Peyer's patch (tissue), 4 donors: ENCODE measurements at regions not wholly inside any gene's neighbourhood (a gene's known extent, or its start where the extent isn't known, plus 50 kb on each side); places are given as distances from the start of the nearest gene placed in this dataset.

Experiments used
- POLR2A ChIP-seq, 2 donors: fragments of 450-650 bp; IDR thresholded peaks; one replicate each; pipeline ENCODE4 v1.5.1; 2017; ENCODE audit warnings: antibody characterized with exemption in 2 of 2, mild to moderate bottlenecking in 2 of 2, moderate library complexity in 2 of 2
- TF ChIP-seq, protein P1 (sequence below), 6 experiments: fragments of 450-650 bp in 4 of 6; fragments of 200-600 bp in 2 of 6; sonication (generic) in 1 of 6; IDR thresholded peaks; one replicate each; pipeline ENCODE4 v1.5.1; 2017 to 2019; ENCODE audit warnings: antibody characterized with exemption in 6 of 6, mild to moderate bottlenecking in 3 of 6, moderate library complexity in 1 of 6

DNA sequence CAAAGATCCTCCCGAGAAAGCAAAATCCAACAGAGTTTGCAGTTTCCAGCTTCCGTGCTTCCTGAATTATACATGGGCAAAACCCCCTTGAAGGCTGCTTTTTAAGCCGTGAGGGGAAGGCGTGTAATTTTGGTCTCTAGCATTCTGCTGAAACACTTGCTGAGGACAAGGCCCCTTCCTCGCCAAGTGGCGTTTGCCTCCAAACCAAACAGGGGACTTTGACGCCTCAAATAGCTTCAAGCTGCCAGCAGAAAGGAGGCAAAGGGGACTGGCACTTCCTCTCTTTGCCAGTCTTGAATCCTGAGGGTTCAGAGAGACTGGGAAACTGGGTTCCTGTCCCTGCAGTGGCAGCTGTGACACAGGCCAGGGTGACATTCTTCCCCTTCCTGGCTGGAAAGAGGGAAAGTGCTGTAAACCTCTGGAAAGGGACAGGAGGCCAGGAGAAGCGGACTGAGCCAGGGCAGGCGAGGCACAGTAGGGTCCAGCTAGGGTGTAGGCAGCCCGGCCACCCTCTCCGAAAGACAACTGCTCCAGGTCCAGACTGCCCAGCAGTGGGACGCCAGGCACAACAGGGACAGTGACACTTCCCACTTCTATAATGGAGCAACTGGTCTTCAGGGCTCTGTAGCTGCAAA lies 96.2 kb upstream of the MED13L start:
- TF ChIP-seq, protein P1, sequence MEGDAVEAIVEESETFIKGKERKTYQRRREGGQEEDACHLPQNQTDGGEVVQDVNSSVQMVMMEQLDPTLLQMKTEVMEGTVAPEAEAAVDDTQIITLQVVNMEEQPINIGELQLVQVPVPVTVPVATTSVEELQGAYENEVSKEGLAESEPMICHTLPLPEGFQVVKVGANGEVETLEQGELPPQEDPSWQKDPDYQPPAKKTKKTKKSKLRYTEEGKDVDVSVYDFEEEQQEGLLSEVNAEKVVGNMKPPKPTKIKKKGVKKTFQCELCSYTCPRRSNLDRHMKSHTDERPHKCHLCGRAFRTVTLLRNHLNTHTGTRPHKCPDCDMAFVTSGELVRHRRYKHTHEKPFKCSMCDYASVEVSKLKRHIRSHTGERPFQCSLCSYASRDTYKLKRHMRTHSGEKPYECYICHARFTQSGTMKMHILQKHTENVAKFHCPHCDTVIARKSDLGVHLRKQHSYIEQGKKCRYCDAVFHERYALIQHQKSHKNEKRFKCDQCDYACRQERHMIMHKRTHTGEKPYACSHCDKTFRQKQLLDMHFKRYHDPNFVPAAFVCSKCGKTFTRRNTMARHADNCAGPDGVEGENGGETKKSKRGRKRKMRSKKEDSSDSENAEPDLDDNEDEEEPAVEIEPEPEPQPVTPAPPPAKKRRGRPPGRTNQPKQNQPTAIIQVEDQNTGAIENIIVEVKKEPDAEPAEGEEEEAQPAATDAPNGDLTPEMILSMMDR (IDR thresholded peaks at IDR 0.05): no peak
- no peak for TF ChIP-seq POLR2A (IDR thresholded peaks at IDR 0.05)
